Neuronal stem cell (in vitro differentiated cells): ENCODE measurements at regions not wholly inside any gene's neighbourhood (a gene's known extent, or its start where the extent isn't known, plus 50 kb on each side); places are given as distances from the start of the nearest gene placed in this dataset.

Source experiments
- DNase-seq: peaks from one replicate; pipeline ENCODE4 v3.0.0-alpha.2; 2013; ENCODE audit warnings: low spot score
- H2AFZ ChIP-seq: one replicate; pipeline ENCODE4 v1.6.1; 2013; ENCODE audit warnings: mild to moderate bottlenecking, low read length, inconsistent platforms
- H2AK5ac ChIP-seq: 2 replicates; pipeline ENCODE4 v1.6.1; 2013; ENCODE audit warnings: low read depth, mild to moderate bottlenecking, inconsistent platforms, low read length, moderate library complexity, mixed read lengths
- H2BK120ac ChIP-seq: 2 replicates; pipeline ENCODE4 v1.6.1; 2013; ENCODE audit warnings: low read depth, mild to moderate bottlenecking, inconsistent platforms, low read length, moderate library complexity, mixed read lengths
- H2BK12ac ChIP-seq: one replicate; pipeline ENCODE4 v1.6.1; 2013; ENCODE audit warnings: low read length, inconsistent platforms
- H2BK15ac ChIP-seq: 2 replicates; pipeline ENCODE4 v1.6.1; 2013; ENCODE audit warnings: mild to moderate bottlenecking, low read length, inconsistent platforms, mixed read lengths
- H2BK5ac ChIP-seq: one replicate; pipeline ENCODE4 v1.6.1; 2013; ENCODE audit warnings: inconsistent platforms, mild to moderate bottlenecking, low read length, moderate library complexity
- H3K14ac ChIP-seq: one replicate; pipeline ENCODE4 v1.6.1; 2013; ENCODE audit warnings: low read length, inconsistent platforms
- H3K18ac ChIP-seq: 2 replicates; pipeline ENCODE4 v1.6.1; 2013; ENCODE audit warnings: low read length, inconsistent platforms
- H3K23ac ChIP-seq: 2 replicates; pipeline ENCODE4 v1.6.1; 2013; ENCODE audit warnings: low read depth, mild to moderate bottlenecking, mixed read lengths, low read length, inconsistent platforms; ENCODE audit not compliant: poor library complexity
- H3K27ac ChIP-seq: replicated peaks from 3 replicates; pipeline ENCODE4 v1.5.1; 2013; ENCODE audit warnings: low read length, inconsistent platforms
- H3K27me3 ChIP-seq, 3 experiments: 2 replicates each; pipeline ENCODE4 v1.6.1; 2013; ENCODE audit warnings: low read length in 3 of 3, mild to moderate bottlenecking in 2 of 3, inconsistent platforms in 1 of 3, low read depth in 1 of 3, mixed read lengths in 1 of 3, moderate library complexity in 1 of 3; ENCODE audit not compliant: control insufficient read depth in 3 of 3, insufficient read depth in 3 of 3
- H3K36me3 ChIP-seq, 2 donors: replicated peaks in 1 of 2; 2 replicates each; pipeline ENCODE4 v1.6.1; 2013; ENCODE audit warnings: low read length in 2 of 2; ENCODE audit not compliant: control insufficient read depth in 2 of 2, insufficient read depth in 2 of 2
- H3K4ac ChIP-seq: 2 replicates; pipeline ENCODE4 v1.6.1; 2013; ENCODE audit warnings: inconsistent platforms, mild to moderate bottlenecking, low read length, moderate library complexity
- H3K4me1 ChIP-seq, 2 donors: 1 replicate in 1 of 2; 2 replicates in 1 of 2; pipeline ENCODE4 v1.6.1; 2013; ENCODE audit warnings: low read length in 2 of 2, low read depth in 1 of 2; ENCODE audit not compliant: control insufficient read depth in 2 of 2, insufficient read depth in 1 of 2
- H3K4me2 ChIP-seq: one replicate; pipeline ENCODE4 v1.6.1; 2013; ENCODE audit warnings: mild to moderate bottlenecking, low read length, inconsistent platforms; ENCODE audit not compliant: insufficient read depth, poor library complexity, severe bottlenecking
- H3K4me3 ChIP-seq, 2 donors: 2 replicates each; pipeline ENCODE4 v1.5.1; 2013; ENCODE audit warnings: low read length in 2 of 2, mild to moderate bottlenecking in 2 of 2, inconsistent platforms in 1 of 2, moderate library complexity in 1 of 2
- H3K79me1 ChIP-seq: one replicate; pipeline ENCODE4 v1.6.1; 2013; ENCODE audit warnings: low read depth, mild to moderate bottlenecking, inconsistent platforms, low read length, moderate library complexity
- H3K9ac ChIP-seq: one replicate; pipeline ENCODE4 v1.6.1; 2013; ENCODE audit warnings: mild to moderate bottlenecking, low read depth, low read length, inconsistent platforms; ENCODE audit not compliant: poor library complexity
- H3K9me3 ChIP-seq, 2 donors: replicated peaks in 1 of 2; 2 replicates each; pipeline versions ENCODE3 to v1.6.1; 2013; ENCODE audit warnings: low read length in 2 of 2, mild to moderate bottlenecking in 2 of 2, inconsistent platforms in 1 of 2, low read depth in 1 of 2, mixed read lengths in 1 of 2, moderate library complexity in 1 of 2; ENCODE audit not compliant: control insufficient read depth in 2 of 2, insufficient read depth in 1 of 2
- H4K8ac ChIP-seq: one replicate; pipeline ENCODE4 v1.6.1; 2013; ENCODE audit warnings: low read depth, mild to moderate bottlenecking, inconsistent platforms, low read length, moderate library complexity
- H4K91ac ChIP-seq: one replicate; pipeline ENCODE4 v1.6.1; 2013; ENCODE audit warnings: low read length, low read depth, mild to moderate bottlenecking, inconsistent platforms; ENCODE audit not compliant: poor library complexity
- WGBS, 2 donors: extraction: QIAGEN DNeasy Blood & Tissue Kit; methylation state at CpG; one replicate each; pipeline ENCODE4 v1.1.7; 2013; ENCODE audit warnings: missing lambda C conversion rate in 2 of 2, mixed read lengths in 1 of 2; ENCODE audit not compliant: insufficient read length in 2 of 2, insufficient replicate concordance in 1 of 2; ENCODE audit errors: extremely low coverage in 2 of 2; 5-methylcytosine and 5-hydroxymethylcytosine counted together

DNA sequence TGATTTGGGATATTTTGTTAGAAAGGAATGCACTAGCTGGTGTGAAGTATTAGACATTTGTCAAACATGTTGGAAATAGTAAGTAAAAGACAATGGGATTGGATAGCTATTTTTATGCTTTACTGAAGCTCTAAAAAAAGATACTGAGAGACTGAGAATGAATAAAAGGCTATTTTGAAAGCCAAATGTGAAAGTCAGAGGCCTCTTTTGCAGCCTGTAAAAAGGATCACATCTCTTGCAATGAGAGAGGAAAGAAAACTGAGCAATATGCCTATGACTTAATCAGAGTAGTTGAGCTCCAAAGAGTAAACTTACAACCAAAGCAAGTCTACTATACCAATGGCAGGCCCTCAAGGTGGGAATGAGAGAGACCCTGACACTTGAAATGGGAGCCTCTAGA is 212.6 kb upstream of the LCORL start:
- H2BK15ac ChIP-seq, result no peak overlapping the region
- no peaks in the 10 kb centered on the region for H3K27me3 ChIP-seq
- H3K23ac ChIP-seq, result no peak overlapping the region
- H3K4me3 ChIP-seq, result no peak overlapping the region
- no peaks in the 10 kb centered on the region for H3K79me1 ChIP-seq
- no peaks in the 10 kb centered on the region for H3K36me3 ChIP-seq
- no peak overlapping the region for H3K4me2 ChIP-seq
- no peak overlapping the region for H2AFZ ChIP-seq
- no peak overlapping the region for H2BK120ac ChIP-seq
- DNase-seq, result no peak
- no peak overlapping the region for H4K8ac ChIP-seq
- H2BK5ac ChIP-seq, result no peak overlapping the region
- H3K4me1 ChIP-seq, result no peaks in the 10 kb centered on the region
- H3K27ac ChIP-seq, result no peak overlapping the region
- no peak overlapping the region for H3K18ac ChIP-seq
- no peak overlapping the region for H3K4ac ChIP-seq
- no peak overlapping the region for H2BK12ac ChIP-seq
- no peak overlapping the region for H4K91ac ChIP-seq
- H2AK5ac ChIP-seq, result no peak overlapping the region
- H3K9me3 ChIP-seq, result no peaks in the 10 kb centered on the region
- no peak overlapping the region for H3K9ac ChIP-seq
- no peak overlapping the region for H3K14ac ChIP-seq

DNA sequence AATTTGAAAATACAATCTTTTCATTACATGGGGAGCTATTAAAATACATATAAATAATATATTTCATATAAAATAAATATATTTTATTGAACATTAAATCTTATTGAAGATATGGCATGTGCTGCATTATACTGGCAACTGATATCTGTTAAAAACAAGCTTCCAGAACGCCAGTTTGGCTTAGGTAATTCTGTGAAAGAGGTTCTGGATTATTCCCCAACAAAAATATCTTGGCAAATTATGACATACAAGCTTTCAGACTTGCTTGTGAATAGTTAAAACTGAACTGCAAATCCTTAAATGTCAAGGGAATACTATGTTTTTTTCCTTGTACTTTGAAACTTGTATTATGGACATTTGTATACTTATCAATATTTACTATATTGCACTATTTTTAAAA is 210.2 kb upstream of the LCORL start:
- no peaks in the 10 kb centered on the region for H3K27me3 ChIP-seq
- no peak overlapping the region for H3K4ac ChIP-seq
- no peaks in the 10 kb centered on the region for H3K4me1 ChIP-seq
- no peaks in the 10 kb centered on the region for H3K79me1 ChIP-seq
- no peak overlapping the region for H3K14ac ChIP-seq
- H3K27ac ChIP-seq, result no peak overlapping the region
- H3K36me3 ChIP-seq, result no peaks in the 10 kb centered on the region
- H2BK15ac ChIP-seq, result no peak overlapping the region
- no peak overlapping the region for H3K23ac ChIP-seq
- H2BK12ac ChIP-seq, result no peak overlapping the region
- H3K4me2 ChIP-seq, result no peak overlapping the region
- H3K4me3 ChIP-seq, result no peak overlapping the region
- H2AFZ ChIP-seq, result no peak overlapping the region
- DNase-seq, result no peak
- H3K9me3 ChIP-seq, result no peaks in the 10 kb centered on the region
- no peak overlapping the region for H4K8ac ChIP-seq
- no peak overlapping the region for H3K18ac ChIP-seq
- no CpG with 5 or more reads among the region's 1 CpG for WGBS, 2 donors
- H2AK5ac ChIP-seq, result no peak overlapping the region
- no peak overlapping the region for H4K91ac ChIP-seq
- H2BK5ac ChIP-seq, result no peak overlapping the region
- H2BK120ac ChIP-seq, result no peak overlapping the region
- no peak overlapping the region for H3K9ac ChIP-seq

GRCh38 chr4:18227880-18228279 is 206.3 kb upstream of the LCORL start:
- H3K79me1 ChIP-seq, result no peaks in the 10 kb centered on the region
- H2AK5ac ChIP-seq, result no peak overlapping the region
- no peak overlapping the region for H2BK120ac ChIP-seq
- H2BK12ac ChIP-seq, result no peak overlapping the region
- no peak overlapping the region for H3K9ac ChIP-seq
- H3K18ac ChIP-seq, result no peak overlapping the region
- H2AFZ ChIP-seq, result no peak overlapping the region
- H3K4me3 ChIP-seq, result no peak overlapping the region
- no peak overlapping the region for H3K4me2 ChIP-seq
- H2BK15ac ChIP-seq, result no peak overlapping the region
- no peaks in the 10 kb centered on the region for H3K9me3 ChIP-seq
- no peak overlapping the region for H3K4ac ChIP-seq
- H2BK5ac ChIP-seq, result no peak overlapping the region
- no peak overlapping the region for H3K27ac ChIP-seq
- H3K23ac ChIP-seq, result no peak overlapping the region
- no peaks in the 10 kb centered on the region for H3K36me3 ChIP-seq
- no peak overlapping the region for H3K14ac ChIP-seq
- WGBS, 2 donors, result no CpG with 5 or more reads among the region's 1 CpG
- H4K8ac ChIP-seq, result no peak overlapping the region
- DNase-seq, result no peak
- H4K91ac ChIP-seq, result no peak overlapping the region
- H3K27me3 ChIP-seq, result no peaks in the 10 kb centered on the region
- no peaks in the 10 kb centered on the region for H3K4me1 ChIP-seq

GRCh38 chr4:18214411-18215055 is 193.0 kb upstream of the LCORL start:
- no peak overlapping the region for H2BK15ac ChIP-seq
- H3K18ac ChIP-seq, result no peak overlapping the region
- WGBS, 2 donors, result no CpG with 5 or more reads among the region's 5 CpGs
- no peak overlapping the region for H3K27ac ChIP-seq
- H4K91ac ChIP-seq, result no peak overlapping the region
- H3K79me1 ChIP-seq, result no peaks in the 10 kb centered on the region
- H3K36me3 ChIP-seq, result no peaks in the 10 kb centered on the region
- no peak overlapping the region for H2BK120ac ChIP-seq
- no peak overlapping the region for H3K4ac ChIP-seq
- no peak for DNase-seq
- H2BK12ac ChIP-seq, result no peak overlapping the region
- no peak overlapping the region for H3K23ac ChIP-seq
- no peak overlapping the region for H3K14ac ChIP-seq
- no peak overlapping the region for H3K9ac ChIP-seq
- no peaks in the 10 kb centered on the region for H3K27me3 ChIP-seq
- H4K8ac ChIP-seq, result no peak overlapping the region
- H2BK5ac ChIP-seq, result no peak overlapping the region
- no peak overlapping the region for H3K4me2 ChIP-seq
- H2AK5ac ChIP-seq, result no peak overlapping the region
- no peak overlapping the region for H2AFZ ChIP-seq
- H3K4me3 ChIP-seq, result no peak overlapping the region
- H3K4me1 ChIP-seq, result peaks cover 0 to 2% of the 10 kb centered on the region in 2 donors
- peaks cover 0 to 2% of the 10 kb centered on the region in 2 donors for H3K9me3 ChIP-seq
